GM10248 (cell line): ENCODE measurements at regions not wholly inside any gene's neighbourhood (a gene's known extent, or its start where the extent isn't known, plus 50 kb on each side); places are given as distances from the start of the nearest gene placed in this dataset.

Experiments
- CTCF ChIA-PET: fragments of 300-600 bp; sonication (Branson Sonifier 250); formaldehyde crosslinking; extraction: SDS; loops from one replicate; lab custom pipeline; 2021; ENCODE audit warnings: antibody characterized with exemption; lab: Yijun Ruan, JAX
- POLR2A ChIA-PET: fragments of 350-650 bp; sonication (Branson Sonifier 250); formaldehyde crosslinking; extraction: SDS; loops from one replicate; lab custom pipeline; 2020; ENCODE audit warnings: antibody characterized with exemption; lab: Yijun Ruan, JAX
- DNase-seq: peaks from one replicate; pipeline ENCODE4 v3.0.0; 2012; ENCODE audit errors: extremely low spot score
- TF ChIP-seq, protein P1 (sequence below): IDR thresholded peaks from 2 replicates; pipeline ENCODE4 v1.5.1; 2012; ENCODE audit warnings: mild to moderate bottlenecking, low read depth; ENCODE audit errors: extremely low read depth, missing control alignments, control extremely low read depth

DNA sequence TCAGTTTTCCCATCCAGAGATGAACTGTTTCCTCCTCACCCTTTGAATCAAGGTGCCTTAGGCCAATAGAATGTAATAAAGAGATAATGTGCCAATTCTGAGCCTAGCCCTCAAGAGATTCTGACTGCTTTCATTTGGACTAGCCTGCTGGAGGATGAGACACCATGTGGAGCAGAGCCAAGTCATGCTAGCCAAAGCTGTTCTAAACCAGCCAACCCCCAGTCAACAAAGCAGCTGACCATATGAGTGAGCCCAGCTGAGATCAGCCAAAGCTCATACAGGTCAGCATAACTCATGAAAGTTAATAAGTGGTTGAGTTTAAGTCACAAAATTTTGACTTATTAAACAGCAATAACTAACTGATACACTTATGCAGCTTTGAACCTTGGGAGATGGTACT is 66.7 kb upstream of the DBX1 start:
- POLR2A ChIA-PET = no interaction called here
- no peak for DNase-seq
- CTCF ChIA-PET = no interaction called here
- TF ChIP-seq, protein P1, sequence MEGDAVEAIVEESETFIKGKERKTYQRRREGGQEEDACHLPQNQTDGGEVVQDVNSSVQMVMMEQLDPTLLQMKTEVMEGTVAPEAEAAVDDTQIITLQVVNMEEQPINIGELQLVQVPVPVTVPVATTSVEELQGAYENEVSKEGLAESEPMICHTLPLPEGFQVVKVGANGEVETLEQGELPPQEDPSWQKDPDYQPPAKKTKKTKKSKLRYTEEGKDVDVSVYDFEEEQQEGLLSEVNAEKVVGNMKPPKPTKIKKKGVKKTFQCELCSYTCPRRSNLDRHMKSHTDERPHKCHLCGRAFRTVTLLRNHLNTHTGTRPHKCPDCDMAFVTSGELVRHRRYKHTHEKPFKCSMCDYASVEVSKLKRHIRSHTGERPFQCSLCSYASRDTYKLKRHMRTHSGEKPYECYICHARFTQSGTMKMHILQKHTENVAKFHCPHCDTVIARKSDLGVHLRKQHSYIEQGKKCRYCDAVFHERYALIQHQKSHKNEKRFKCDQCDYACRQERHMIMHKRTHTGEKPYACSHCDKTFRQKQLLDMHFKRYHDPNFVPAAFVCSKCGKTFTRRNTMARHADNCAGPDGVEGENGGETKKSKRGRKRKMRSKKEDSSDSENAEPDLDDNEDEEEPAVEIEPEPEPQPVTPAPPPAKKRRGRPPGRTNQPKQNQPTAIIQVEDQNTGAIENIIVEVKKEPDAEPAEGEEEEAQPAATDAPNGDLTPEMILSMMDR = no peak

DNA sequence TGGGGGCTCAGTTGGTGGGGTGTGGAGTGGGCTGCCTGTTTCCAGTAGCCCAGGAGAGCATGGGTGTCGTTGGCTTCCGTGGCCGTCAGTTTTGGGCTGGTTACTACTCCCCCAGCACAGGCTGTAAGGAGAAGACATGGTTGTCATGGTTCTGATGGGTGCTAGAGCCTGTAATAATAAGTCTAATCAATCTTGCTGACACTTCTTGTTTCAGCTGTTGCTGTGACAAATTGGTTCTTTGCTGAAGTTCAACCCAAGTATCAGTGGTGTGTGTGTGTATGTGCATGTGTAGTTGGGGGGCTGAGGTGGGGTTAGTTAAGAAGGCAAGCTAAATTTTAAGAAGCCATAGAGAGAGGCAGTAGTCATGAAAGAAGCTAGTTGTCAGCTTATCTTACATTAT is 61.3 kb upstream of the DBX1 start:
- POLR2A ChIA-PET = no interaction called here
- TF ChIP-seq, protein P1 = no peak
- CTCF ChIA-PET = no interaction called here

DNA sequence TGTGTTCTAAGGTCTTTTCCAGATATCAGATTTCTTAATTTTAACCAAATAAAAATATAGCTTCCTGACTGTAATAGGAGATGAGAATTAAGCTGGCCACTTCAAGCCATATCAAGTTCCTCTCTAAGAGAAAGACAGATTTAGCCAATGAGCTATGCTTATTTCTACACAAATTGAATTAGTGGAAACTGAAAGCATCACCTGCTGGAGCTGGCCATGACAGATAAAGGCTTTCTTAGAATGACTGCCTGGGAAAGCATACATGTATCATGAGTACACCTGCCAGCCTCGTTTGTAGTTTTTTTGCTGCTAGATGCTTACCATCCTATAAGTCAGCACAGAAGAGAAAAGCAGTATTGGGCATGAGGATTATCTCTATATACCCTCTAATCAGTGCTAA is 53.5 kb upstream of the DBX1 start:
- POLR2A ChIA-PET = no interaction called here
- CTCF ChIA-PET = interaction anchor here (1.1 kb wide), 1 partner anchor 10 kb away, joined by 4 read pairs; no protein-coding TSS in a partner anchor
- TF ChIP-seq, protein P1 = no peak

More for the DNA sequence above, 61.3 kb upstream of the DBX1 start:
- DNase-seq = no peak

DNA sequence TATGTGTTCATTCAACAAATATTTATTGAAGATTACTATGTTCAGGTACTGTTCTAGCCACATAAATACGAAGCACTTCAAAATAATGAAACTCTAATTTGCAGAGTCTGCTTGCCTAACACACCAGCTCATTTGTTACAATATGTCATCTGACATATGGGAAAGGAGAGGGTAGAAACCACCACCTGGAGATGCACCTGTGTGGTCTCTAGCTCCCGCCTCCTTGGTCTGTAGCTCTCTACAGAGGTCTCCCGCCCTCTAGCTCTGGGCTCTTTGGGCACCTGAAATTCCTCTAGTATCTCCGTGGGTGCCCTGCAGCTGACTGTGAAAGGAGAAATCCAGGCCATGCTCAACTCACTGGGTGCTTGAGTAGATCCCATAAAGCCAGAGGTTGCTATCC is 51.4 kb upstream of the DBX1 start:
- CTCF ChIA-PET = no interaction called here
- DNase-seq = no peak
- POLR2A ChIA-PET = no interaction called here
- TF ChIP-seq, protein P1 = no peak

More for the DNA sequence above, 53.5 kb upstream of the DBX1 start:
- DNase-seq = no peak
